ENCODE measurements at regions not wholly inside any gene's neighbourhood (a gene's known extent, or its start where the extent isn't known, plus 50 kb on each side); places are given as distances from the start of the nearest gene placed in this dataset.

- TF ChIP-seq CTCF (IDR thresholded peaks at IDR 0.05) = no peak
- TF ChIP-seq POLR2A (IDR thresholded peaks at IDR 0.05) = no peak
- TF ChIP-seq POLR2AphosphoS5 (IDR thresholded peaks at IDR 0.05) = no peak
Measured at GRCh38 chr14:104372390-104373054, 207.0 kb upstream of the C14orf180 start.
